GM18508 (cell line): ENCODE measurements at regions not wholly inside any gene's neighbourhood (a gene's known extent, or its start where the extent isn't known, plus 50 kb on each side); places are given as distances from the start of the nearest gene placed in this dataset.

ENCODE experiments used
- ATAC-seq: cut with Tn5 transposase; IDR thresholded peaks from one replicate; pipeline ENCODE4 v1.9.1; 2021; ENCODE audit warnings: moderate number of reproducible peaks; ENCODE audit not compliant: insufficient read depth, unreplicated experiment

DNA sequence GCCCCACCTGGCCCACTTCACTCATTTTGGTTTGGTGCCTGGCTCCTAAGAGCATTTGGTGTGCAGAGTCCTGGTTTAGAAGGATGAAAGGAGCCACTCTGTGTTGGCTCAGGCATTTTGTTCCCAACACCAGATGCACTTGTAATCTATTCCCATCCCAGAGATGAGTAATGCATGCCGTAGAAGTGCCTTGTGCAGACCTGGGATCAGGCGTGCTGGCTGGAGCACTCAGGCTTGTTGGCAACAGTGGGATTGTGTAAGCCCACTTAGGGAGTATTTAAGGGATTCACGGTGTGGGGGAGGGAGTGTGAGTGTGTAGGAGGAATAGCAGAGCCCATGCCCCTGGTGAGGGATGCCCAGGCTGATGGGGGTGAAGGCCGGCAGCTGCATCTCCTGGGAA is 501.5 kb upstream of the TBX3 start:
- ATAC-seq, result no peak

DNA sequence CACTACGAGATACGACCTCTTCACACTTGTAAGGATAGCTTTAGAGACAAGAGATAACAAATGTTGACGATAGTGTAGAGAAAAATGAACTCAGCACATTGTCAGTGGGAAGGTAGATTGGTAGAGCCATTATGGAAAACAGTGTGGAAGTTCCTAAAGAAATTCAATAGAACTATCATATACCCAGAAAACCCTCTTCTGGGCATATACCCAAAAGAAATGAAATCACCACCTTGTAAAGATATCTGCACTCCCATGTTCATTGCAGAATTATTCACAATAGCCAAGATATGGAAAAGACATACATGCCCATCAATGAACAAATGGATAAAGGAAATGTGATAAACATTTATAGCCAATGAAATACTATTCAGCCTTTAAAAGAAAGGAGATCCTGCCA is 499.8 kb upstream of the TBX3 start:
- no peak for ATAC-seq

DNA sequence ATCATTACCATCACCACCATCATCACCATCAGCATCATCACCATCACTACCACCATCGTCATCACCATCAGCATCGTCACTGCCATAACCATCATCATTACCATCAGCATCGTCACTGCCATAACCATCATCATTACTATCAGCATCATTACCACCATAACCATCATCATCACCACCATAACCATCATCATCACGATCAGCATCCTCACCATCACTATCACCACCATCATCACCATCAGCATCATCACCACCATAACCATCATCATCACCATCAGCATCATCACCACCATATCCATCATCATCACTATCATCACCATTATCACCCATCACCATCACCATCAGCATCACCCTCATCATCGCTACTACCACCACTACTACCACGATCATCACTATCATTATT is 493.9 kb upstream of the TBX3 start:
- ATAC-seq, result no peak

DNA sequence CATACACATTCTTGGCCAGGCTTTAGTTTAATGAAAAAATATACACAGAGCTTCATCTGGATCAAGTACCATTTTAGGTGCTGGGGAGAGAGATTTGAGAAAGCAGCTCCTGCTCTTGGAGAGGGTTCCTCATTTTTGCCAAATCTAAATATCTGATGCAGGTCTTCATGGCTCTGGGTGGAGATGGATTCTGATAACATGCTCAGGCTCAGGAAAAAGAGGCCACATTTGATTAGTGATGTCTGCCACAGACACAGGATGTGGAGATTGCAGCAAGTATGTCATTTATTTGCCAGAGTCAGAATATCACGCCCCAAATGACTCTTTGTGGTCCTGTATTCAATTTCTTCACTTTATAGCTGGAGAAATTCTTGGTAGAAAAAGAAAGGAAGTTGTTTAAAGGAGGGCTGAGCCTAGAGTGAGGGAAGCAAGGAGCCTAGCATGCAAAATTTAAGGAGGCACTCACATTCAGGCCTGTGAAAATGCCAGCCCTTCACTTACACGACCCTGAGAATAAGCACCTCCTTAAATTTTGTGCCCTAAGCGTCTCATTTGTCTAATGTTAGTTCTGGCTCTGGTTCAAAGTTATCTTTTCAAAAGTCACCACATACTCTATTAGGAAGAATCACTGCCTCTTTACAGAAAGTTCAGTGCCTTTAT is 492.9 kb upstream of the TBX3 start:
- ATAC-seq, result no peak

DNA sequence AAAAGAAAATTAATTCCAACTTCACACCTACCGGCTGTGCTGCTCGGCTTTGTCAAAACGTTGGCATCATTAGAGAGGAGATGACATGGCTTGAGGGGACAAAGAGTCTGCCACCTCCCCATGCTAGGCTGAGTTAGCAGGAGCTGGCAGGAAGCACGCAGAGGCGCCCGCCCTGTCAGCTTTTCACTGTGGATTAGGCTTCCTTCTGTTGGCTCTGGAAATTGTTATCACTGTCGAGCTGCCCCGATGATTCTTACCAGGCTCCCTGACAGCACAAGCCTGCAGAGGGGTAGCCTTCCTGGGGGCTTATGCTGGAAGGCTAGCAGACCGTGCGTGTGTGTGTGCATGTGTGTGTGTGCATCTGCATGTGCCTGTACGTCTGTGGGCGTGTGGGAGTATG is 490.9 kb upstream of the TBX3 start:
- ATAC-seq, result no peak

DNA sequence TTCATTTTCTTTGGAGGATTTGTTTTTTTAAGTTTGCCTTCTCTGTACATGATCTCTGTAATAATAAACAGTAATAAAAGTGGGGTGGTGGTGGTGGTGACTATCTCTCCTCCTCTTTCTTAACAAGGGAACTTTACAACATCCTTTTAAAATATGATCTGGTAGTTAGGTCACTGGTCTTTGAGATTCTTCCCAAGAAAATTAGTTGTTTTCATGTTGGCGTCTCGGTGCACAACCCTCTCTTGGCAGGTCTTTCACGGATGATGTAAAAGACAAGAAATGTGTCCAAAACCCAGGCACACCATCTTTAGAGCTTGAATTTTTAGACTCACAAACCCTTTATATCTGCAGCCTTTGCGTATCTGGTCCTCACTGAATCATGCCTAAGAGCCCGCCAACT is 488.5 kb upstream of the TBX3 start:
- no peak for ATAC-seq

DNA sequence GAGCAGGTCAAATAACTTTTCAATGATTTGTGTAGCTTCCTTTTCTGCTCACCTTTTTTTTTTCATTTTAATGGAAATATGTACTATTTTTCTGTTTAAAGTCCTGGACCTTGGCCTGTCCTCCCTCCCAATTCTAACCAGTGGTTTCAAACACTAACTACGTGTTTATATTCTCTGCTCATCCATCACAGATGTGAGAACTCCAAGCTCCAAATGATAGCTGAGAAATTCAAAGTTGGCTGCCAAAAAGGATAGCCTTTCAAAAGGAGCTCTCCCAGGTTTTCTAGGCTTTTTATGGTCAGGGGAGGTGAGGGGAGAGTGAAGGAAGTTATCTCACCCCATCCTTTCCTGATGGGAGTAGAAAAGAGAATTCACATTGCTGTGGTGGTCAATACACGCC is 486.0 kb upstream of the TBX3 start:
- no peak for ATAC-seq

DNA sequence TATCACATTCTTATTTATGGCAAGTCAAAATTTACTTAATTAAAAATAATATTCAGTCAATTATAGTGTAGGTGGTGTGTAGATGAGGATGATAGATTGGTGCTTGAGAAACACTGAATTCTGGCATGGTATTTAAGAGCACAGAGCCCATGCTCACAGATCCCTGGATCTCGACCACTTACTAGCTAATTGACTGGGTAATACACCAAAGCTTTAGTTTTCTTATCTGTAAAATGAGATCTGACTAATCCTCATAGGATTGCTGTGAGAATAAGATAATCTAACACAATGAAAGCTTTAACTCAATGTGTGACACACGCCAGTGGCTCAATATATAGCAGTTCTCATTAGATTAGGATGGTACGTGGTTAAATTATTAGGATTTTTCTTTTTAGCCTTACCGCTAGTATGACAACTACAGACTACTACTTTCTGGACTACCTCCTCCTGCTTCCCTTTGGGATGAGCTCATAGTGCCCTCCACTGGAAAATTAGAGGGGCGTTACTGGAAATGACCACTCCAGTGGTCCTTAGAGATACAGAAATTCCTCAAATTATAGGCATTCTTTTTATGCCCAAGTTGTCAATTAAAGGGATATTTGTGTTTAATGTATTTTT is 482.8 kb upstream of the TBX3 start:
- ATAC-seq, result no peak

DNA sequence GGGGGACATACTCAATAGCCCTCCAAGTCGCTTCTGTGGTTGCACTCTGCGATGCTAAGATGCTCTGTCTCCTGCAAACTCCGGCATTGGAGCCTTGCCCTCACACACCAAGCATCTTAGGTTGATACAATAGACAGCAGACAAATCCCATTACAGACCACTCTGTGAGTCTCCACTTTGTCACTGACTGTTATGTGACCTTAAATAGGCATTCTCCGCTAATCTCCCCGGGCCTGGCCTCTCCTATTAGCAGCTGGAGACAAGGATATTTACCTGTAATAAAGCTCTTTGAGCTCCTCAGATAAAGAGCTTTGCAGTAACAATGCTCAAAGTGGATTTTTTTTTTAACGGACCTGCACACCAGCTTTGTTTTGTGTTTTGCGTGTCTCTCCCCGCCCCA is 479.7 kb upstream of the TBX3 start:
- no peak for ATAC-seq

DNA sequence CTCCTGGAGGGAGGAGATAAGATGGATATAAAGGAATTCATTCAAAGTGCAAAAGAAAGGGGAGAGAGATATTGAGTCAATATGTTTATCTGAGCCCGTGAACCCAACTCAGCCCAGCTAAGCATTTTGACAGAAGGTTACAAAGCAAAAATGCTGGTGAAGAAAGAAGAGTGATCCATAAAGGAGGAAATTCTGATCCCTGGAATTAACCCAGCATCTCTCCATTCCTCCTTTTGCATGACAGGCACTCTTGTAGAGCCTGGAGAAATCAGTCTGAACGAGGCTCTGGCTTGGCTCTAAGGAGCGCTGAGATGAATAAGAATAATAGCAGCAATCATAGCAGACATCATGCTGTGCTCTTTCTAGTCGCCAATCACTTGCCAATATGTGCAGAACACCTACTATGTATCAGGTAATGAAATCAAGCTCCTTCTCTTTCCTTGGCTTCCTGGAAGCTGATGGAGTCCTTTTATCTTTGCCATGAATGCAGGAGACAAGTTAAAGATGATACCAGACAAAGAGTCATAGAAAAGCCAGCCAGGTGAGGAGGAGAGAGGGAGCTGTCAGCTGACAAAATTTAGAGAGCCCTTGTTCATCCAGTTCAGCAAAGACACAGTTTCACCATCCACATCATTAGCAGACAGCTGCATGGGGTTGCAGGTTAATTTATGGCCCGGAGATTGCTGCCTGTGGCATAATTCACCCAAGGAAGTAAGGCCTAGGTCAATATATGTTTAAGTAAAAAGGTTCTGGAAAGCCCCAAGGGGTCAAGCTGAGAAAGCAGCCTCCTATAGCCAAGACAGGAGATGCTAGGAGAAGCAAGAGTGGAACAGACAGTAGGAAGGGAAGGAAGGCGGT is 476.5 kb upstream of the TBX3 start:
- no peak for ATAC-seq

DNA sequence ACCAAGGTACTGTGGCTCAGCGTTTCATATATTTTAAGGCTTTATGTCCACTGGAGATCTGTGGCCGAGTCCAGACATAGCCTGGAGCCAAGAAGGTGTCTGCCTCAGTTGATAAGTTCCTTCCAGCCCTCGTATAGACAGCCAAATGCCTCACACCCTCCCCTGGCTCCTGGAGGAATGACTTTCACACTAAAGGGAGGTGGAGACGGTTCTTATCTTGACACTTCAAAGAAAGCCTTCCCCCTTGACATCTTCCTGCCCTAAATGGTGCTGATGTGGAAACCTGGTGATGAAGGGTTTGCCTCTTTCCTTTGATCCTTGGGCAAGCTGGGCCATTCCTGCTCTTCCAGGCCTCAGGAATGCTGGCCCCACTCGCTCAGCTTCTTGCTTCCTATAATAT is 474.8 kb upstream of the TBX3 start:
- ATAC-seq, result no peak

DNA sequence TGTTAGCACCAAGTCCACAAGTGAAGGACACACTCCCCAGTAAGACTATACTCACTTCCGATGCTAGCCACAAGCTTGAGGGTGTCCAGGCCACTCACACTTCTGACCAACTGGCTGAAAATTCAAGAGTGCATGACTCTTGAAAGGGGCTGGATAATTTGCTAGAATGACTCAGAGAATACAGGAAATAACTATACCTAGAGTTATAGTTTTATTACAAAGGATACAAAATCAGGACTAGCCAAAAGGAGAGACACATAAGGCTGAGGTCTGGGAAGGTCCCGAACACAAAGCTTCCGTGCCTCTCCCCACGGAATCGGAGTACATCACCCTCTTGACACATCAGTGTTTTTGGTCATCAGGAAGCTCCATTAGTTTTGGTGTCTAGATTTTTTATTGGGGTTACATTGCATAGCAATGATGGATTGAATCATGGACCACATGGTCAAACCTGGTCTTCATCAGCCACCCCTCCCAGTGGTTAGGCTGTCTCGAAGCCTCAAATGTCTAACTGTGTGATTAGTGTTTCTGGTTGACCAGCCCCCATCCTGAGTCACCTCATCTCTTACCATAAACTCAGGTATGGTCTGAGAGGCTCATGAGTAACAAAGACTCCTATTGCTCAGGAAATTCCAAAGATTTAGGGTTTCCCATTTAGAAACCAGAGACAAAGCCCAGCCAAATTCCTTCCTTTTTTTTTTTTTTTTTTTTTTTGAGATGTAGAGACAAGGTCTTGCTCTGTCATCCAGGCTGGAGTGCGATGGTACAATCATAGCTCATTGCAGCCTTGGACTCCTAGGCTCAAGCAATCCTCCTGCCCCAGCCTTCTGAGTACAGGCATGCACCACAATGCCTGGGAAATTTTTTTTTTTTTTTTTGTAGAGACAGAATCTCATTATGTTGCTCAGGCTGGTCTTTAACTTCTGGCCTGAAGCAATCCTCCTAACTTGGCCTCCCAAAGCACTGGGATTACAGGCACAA is 472.0 kb upstream of the TBX3 start:
- no peak for ATAC-seq

DNA sequence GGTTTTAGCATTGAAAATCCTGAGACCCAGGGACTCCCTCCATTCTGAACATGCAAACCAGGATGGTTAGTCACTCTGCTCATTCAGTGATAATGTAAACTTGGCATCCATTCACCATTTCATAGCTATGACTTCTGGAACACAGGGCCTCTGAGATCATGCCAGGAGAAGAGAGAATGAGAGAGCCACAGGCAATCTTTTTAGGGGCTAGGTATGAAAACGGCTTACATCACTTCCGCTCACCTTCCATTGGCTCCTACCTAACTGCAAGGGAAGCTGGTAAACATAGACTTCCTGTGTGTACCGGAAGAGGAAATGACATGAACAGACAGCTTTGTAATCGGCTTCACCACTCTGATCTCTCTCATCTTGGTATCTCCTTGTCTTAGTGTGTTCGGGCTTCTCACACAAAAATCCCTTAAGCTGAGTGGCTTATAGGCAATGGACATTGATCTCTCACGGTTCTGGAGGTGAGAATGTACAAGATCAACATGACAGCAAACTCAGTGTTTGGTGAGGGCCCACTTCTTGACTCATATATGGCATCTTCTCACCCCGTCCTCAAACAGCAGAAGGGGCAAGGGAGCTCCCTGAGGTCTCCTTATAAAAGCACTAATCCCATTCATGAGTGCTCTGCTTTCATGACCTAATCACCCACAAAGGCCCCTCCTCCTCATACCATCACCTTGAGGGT is 465.9 kb upstream of the TBX3 start:
- ATAC-seq, result no peak

DNA sequence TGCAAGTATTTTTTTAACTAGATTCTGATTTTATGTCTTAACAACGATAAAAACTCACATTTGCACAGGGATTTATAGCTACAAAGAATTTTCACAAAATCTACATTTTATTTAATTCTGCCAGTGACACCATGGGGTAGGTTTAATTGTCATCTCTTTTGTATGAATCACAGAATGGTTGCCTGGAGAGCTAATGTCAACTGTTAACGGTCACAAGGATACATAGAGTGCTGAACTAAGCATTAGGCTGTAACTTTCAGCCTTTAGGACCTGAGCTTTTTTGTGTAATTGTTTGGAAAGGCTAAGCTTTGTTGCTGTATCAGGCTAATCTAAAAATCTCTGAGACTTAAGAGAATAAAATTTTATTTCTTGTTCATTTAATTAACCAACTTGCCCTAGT is 465.3 kb upstream of the TBX3 start:
- no peak for ATAC-seq

DNA sequence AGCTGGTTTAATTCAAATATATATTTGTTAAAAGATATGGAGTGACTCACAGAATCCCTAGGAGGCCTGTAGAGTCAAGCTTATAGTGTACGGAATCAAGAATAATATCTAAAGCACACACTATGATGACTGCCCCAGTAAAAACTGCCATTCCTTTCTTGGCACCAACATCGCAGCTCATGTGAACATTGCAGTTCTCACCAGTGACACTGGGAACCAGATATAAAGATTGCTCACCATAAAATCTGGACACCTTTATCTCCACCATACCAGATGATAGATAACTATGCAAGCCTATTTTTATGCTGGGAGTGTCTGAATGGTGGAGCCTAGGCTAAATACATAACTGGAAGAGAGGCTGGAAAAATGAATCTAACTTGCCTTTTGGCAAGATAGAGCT is 463.9 kb upstream of the TBX3 start:
- ATAC-seq, result no peak

DNA sequence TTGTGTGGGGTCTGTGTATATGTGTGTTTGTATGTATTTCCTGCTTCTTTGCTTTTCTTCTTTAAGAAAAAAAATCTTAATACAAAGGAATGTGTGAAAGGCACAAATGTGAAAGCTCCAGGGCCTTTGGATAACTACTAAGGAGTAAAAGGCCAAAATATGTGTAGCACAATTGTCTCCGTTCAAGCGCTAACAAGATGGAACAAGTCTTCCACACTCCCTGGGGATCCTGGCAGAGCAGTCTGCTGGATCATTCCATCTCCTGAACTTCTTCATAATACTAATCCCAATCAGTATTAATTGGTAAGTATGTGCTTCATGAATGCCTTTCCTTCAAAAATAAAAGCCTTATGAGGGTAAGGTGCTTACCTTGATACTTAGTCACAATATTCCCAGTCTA is 462.5 kb upstream of the TBX3 start:
- ATAC-seq, result no peak

DNA sequence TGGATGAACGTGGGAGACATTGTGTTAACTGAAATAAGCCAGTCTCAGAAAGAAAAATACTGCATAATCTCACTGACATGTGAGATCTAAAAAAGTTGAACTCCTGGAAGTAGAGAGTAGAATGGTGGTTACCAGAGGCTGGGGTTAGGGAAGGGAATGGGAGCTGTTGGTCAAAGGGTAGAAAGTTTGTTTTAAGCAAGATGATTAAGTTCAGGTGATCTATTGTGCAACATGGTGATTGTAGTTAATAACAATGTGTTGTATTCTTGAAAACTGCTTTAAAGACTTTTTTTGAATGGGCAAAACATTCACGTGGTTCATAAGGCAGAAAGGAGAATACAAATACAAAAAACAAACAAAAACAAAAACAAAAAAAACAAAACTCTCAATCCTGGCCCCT is 460.4 kb upstream of the TBX3 start:
- ATAC-seq, result no peak

DNA sequence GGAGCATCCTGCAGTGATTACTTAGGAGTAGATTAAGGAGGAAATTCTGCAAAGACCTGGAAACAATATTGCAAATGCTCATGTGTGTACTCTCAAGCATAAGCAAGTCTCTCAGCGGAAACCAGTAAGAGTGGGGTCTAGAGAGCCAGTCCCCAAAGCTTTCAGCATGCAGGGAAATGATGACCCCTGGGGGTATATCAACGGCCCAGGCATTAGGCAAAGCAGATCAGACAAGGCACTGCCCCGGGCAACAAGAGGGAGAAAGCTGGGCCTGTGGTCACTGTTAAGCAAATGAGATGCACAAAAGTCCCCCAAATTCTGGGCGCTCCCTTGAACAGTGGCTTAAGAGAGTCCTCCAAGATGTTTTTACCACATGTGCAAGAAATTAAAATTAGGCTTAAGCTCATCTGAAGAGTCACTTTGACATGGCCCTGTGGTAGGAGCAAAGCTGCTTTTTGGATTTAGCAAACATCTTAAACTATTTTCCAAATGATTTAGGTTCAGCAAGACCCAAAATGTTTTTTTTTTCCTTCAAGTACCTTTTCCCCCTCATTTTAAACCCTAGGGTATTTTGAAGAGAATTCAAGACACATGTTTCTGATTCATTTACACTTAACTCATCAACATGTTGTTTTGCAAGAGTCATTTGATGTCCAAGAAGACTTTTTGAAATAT is 457.1 kb upstream of the TBX3 start:
- no peak for ATAC-seq

DNA sequence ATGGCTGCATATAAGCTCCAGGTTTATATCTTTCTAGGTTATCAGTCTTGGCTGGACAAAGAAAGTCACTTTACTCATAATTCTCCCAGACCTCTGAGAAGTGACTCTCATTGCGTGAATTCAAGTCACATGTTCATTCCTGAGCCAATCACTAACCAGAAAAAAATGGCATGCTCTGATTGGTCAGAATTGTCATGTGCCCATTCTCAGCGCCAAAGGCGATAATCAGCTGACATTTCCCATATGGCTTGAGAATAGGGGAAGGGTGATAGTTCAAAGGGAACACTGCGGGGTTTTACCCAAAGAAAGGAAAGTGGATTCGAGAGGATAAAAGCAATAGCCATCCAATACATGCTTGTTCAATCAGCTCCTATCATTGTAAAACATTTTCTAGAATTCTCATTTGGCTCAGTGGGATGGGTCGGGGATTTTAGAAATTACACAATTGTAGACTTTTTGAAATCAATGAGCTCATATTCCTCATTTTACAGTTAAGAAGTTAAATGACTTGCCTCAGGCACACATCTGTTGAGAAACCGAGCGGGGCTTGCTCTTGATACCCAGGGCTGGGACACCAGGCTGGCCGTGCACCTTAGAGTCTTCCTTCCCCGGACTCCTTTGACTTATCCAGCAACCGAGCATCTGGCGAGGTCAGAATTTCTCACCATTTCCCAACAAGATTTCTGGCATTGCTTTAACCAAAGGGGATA is 454.0 kb upstream of the TBX3 start:
- ATAC-seq, result no peak
